HG03097 (cell line): ENCODE measurements at regions not wholly inside any gene's neighbourhood (a gene's known extent, or its start where the extent isn't known, plus 50 kb on each side); places are given as distances from the start of the nearest gene placed in this dataset.

ENCODE experiments used
- ATAC-seq: cut with Tn5 transposase; IDR thresholded peaks from one replicate; pipeline ENCODE4 v1.9.1; 2021; ENCODE audit not compliant: unreplicated experiment, low FRiP score

DNA sequence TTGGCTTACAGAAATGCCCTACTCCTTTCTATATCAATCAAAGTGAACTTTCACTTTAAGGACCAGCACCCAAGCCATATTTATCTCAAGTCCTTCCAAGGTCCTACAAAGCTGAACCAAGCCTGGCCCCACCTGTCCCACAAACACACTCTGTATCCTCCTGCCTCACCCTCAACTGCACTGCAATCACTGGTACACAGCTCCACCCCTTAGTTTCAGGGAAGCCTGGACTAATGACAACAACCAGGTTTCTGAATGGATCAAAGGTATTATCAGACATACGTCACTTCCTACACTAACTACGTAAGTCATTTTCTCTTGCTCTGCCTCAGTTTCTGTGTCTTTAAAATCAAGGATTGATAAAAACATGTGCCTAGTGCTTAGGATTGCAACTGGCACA lies 205.6 kb upstream of the HS3ST1 start:
- ATAC-seq: no peak

DNA sequence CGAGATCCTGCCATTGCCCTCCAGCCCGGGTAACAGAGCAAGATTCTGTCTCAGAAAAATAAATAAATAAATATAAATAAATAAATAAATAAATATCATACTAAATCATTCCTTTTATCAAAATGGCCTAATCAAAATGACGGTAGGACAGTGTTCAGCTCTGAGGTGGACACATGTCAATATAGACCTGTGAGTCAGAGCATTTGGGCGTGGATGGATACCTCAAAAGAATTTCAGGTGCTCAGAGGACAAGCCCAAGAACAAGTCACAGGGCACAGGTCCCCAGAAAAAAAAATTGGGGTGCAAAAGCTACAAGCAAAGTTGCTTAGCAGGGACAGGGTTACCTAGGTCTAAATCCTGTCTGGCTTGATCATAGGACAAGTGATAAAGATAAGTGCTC lies 204.7 kb upstream of the HS3ST1 start:
- no peak for ATAC-seq

DNA sequence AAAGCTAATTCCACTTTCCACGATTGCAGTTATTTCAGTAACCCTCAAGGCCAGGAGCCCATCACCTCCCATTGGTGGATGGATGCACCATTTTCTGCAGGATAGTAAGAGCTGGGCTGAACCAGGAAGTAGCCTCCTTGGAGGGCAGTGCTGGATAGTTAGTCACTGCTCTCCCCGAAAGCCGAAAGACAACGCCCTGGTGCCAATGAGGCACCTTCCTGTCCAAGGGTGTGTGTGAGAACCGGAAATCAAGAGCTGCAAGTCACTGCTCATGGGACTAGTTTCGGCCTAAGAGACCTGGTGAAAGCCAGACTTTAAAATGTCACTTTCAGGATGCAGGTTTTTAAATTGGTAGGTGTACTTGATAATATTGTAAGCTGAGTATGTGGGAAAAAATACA lies 203.8 kb upstream of the HS3ST1 start:
- no peak for ATAC-seq

DNA sequence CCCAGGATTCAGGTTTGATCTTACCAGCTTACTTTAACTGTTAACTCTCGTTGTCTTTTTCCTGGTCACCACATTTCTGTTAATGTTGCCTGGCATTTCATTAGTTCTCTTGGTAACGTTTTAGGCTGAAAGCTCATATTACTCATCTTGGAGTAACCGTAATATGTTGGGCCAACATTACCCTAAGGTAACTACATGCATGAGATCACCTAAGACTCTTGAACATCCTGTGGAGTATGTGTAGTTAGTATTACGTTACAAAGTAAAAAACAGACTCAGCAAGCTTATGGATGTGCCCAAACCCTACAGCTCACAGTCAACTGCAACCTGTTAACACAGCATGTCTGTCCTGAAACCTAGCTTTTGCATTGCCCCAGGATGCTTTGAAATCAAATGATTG lies 203.3 kb upstream of the HS3ST1 start:
- ATAC-seq: no peak

DNA sequence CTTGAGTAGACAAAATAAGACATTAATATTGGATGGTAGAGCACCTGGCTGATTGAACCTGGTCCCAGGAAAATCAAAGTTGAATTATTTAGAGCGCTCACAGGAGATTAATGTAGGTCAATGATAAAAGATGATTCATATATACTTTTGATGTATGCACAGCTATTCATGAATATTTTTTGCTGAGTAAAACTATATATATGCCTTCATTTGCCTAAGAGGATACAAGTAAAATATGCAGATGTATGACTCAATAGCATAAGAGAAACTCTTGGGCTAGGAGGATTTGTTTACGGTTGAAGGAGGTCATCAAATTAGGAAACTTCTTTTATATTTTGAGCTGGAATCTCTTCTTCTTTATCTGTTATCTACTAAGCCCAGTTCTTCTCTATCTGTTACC lies 202.7 kb upstream of the HS3ST1 start:
- ATAC-seq: no peak

DNA sequence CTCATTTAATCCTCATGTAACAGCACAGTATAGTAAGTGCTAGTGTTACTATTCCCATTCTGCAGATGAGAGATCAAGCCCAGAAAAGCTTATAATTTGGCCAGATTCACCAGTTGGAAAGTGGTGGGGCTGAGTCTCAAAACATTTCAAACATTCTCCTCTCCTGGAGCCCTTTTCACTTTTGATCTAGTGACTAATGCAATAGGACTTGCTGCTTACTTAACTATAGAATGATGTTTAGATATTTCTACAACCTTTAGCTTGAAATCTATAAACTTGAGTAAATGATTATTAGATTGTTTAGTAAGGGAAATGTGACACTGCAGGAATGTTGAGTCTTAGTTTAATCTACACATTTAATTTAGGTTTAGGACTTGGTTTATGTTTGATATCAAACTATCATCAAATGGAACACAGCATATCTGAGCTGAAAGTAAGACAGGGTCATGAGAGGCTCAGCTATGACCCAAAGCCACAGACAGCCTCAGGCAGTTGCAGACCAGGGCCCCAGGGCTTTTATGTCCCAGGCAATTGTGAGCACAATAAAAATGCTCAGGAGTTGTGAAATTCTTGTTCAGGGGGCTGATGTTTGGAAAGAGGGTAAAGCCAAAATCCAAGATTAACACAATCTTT lies 199.5 kb upstream of the HS3ST1 start:
- no peak for ATAC-seq

DNA sequence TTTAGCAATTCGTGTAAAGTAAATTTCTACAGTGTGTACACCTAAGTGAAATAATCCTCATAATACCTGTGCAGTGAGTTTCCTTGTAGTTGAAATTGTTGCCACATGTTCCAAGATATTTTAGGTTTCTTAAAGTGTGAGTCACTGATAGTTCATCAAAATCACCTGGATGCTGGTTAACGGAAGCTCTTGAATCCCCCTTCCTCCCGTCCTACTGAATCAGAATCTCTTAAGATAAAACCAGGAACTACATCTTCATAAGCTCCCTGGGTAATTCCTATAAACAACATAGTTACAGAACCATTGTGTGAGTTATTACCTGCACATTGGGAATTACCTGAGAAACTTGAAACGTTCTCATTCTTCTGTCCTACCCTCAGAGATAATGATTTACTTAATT lies 197.4 kb upstream of the HS3ST1 start:
- no peak for ATAC-seq

DNA sequence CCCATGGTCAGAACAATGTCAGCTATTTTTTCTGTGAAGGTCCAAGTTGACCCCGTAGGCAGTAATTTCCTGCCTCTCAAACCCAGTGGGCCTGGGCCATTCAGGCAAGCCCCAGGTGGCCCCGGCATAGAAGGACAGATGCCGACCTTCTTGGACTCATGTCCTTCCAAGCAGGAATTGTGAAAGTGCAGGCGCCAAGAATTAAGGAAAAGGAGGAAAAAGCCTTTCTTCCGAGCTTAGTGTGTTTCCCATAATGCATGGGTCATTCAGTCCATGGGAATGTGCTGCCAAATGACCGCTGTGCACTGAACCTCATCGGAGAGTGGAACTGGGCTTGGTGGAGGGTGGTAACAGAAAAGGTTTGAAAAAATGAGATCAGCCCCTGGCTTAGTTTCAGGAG lies 196.5 kb upstream of the HS3ST1 start:
- ATAC-seq: no peak

DNA sequence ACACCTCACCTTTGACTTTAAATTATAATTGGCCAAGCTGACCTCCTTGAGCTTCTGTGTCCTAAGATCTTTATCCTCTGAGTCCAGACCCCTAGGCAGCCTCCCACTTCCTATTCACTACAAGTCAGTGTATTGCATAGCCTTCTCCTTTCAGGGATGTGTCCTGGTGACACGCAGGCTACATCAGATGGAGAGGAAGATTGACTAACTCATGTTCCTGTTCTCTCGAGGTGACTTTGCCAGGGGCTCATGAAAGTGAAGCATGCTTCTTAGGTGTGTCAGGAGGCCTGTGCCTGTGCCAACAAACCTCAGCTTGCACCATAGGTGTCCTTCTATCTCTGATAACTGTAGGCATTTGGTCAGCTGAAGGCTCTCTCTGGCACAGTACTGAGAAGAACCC lies 195.7 kb upstream of the HS3ST1 start:
- ATAC-seq: no peak

DNA sequence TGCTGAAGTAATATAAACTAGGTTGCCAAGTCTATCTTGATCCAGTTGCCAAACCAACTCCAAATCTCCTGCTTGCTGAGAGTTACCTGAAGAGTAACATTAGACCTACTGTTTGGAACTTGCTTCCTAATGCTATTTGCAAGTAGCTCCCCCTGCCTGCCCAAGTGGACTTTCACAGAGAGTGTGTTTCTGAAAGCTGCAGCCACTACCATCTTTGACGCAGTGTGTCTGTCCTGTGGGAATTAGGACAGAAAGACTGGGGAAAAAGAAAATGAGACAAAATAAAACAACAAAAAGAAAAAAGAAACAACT lies 195.0 kb upstream of the HS3ST1 start:
- ATAC-seq: no peak

DNA sequence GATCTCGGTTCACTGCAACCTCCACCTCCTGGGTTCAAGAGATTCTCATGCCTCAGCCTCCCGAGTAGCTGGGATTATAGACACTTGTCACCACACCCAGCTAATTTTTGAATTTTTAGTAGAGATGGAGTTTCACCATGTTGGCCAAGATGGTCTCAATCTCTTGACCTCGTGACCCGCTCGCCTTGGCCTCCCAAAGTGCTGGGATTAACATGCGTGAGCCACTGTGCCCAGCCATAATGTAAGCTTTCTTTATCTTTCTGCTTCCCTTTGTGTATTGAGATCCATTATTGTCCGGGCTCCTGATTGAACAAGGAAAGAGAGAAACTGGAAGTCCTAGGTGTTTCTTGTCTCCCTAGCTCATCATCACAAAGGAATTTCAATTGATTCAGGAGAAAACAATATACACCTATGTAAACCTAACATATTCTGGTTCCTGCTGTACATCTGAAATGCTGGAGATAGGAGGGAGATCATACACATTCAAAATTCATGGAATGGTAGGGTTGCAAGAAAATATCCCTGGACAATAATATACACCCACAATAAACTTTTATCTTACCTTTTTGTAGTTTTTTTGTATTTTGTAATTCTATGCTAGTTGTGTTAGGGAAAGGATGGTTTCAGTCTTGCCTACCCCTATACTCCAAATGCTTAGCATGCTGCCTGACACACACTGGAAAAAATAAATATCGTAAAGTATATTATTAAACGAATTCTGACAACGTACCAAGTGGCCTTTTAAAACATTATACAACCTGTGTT lies 194.4 kb upstream of the HS3ST1 start:
- no peak for ATAC-seq

DNA sequence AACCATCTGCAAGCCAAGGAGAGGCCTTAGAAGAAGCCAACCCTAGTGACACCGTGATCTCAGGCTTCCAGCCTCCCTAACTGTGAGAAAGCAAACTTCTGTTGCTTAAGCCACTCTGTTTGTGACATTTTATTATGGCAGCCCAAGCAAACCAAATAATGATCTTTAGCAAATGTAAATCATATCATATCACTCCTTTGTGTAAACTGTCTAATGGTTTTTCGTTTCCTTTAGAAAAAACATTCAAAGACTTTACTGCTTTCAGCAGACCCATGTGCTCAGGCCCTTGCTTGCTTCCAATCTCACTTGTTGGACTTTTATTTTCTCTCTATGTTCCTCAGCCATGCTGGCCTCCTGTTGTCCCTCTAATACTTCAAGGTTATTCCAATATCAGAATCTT lies 192.2 kb upstream of the HS3ST1 start:
- no peak for ATAC-seq

DNA sequence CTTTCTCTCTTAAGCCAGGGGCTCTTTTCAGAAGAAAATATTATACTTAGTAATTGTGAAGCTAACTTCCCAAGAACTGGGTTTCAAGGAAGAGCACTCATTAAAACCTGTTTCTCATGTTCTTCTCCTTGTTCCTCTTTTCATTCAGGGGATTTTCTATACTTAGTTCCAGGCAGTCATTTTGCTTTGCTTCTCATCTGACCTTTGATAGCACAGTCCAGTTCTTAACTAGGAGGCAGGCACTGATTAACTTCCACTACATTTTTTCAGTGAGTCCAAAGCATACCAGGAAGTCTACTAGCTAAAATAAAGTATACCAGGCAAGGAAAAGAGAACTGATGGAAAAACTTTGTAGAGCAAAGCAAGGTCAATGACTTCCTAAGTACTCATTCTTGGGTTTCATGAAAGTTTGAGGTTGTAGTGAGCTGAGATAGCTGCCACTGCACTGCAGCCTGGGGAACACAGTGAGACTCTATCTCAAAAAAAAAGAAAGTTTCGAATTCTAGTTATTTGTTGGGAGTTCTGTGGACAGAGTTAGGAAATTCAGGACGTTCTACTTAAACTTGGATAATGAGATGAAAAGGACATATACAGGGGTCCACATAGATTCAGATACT lies 190.1 kb upstream of the HS3ST1 start:
- ATAC-seq: no peak

DNA sequence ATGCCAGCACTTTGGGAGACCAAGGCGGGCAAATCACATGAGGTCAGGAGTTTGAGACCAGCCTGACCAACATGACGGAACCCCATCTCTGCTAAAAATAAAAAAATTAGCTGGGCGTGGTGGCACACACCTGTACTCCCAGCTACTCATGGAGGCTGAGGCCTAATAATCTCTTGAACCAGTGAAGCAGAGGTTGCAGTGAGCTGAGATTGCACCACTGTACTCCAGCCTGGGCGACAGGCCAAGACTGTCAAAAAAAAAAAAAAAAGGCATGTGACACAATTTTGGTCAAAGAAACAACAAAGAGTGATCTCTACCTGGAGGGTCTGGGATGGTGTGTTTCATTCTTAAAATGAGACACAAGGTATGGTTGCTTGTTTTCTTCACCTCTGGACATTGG lies 188.2 kb upstream of the HS3ST1 start:
- ATAC-seq: no peak

DNA sequence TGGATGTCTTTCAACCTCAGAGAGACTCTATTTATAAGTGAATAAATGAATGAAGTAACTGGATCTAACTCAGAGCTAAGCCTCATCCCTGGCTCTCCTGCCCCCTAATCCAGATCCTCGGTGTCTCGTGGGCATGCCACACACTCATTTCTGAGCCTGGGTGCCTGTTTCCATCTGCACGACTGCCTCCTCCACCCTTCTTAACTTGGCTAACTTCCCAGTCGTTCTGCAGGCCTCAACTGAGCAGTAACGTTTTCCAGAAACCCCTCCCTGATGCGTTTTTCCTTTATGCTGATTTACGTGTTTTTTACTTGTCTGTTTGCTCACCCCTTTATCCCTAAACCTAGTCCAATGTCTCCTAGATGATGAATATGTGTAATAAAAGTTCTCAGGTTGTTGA lies 186.9 kb upstream of the HS3ST1 start:
- no peak for ATAC-seq

DNA sequence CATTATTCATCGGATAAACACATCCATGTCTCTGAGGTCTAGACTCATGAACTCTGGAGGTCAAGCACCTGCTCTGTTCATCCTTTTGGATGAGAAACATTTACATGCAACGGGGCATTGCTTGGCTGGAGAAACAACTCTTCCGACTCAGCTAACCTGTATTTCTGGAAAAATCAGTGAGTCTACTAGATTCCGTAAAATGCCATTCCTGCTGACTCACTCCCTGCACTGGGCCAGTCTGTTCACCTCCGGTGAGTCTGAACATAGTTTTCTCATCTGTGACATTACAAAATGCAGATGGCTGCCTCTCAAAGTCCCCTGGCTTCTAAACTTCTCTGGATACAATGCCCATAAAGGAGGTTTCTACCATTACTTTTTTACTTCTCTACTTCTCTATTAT lies 185.7 kb upstream of the HS3ST1 start:
- ATAC-seq: no peak

DNA sequence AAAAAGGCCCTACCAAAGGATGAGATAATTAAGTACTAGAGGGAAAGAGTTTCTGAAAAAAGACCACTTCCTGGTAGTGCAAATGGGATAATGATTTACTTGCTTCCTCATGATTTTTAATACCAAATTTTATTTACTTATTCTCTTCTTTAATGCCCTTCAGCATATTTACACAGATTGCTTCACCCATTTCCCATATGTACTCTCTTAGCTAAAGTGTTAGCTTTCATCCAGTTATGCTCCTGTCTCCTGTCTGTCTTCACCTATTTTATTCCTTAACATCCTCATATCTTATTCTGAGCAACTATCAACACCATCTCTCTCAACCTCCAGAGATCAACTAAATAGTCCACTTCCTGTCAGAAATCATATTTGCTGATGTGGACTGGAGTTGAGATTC lies 183.2 kb upstream of the HS3ST1 start:
- no peak for ATAC-seq

DNA sequence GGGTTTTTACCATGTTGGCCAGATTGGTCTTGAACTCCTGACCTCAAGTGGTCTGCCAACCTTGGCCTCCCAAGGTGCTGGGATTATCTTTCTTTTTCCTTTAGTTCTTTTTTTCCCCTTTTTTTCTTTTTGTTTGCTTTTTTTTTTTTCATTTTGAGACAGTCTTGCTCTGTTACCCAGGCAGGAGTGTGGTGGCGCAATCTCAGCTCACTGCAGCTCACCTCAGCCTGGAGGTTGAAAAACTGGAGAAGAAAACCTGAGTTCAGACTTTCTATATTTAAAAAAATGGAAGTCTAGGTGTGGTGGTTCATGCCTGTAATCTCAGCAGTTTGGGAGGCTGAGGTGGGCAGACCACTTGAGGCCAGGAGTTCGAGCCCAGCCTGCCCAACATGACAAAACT lies 181.1 kb upstream of the HS3ST1 start:
- ATAC-seq: no peak

DNA sequence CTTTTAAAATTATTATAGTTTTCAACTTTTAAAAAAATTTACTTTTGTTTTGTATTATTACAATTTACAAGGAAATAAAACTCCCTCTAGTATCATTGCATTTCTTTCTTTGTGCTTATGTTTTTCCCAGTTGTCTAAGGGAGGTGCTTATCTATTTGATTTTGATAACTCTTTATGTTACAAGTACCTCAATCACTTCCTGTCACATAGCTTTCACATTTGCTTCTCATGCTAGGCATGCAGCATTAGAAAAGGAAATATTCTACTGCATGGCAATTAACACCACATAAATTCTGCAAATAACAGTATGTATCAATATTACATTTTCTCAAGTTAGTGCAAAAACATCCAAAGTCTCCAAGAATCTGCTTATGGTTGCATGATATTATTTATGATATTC lies 180.3 kb upstream of the HS3ST1 start:
- no peak for ATAC-seq

DNA sequence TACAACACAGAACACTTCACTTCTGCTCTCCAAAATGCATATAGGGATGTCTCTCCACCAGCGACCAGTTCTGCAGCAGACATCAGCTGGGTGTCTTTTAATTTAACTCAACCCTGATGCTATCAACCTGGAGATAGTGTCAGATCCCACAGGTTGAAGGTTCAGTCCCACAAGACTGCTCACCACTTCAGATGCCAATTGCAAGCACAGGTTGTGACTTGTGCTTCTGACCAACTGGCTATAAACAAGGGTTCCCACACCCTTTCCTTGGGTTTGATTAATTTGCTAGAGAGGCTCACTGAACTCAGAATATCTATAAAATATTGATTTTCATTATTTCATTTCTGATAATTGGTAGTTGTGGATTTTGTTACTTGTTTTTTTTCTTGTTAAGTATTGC lies 177.4 kb upstream of the HS3ST1 start:
- no peak for ATAC-seq

DNA sequence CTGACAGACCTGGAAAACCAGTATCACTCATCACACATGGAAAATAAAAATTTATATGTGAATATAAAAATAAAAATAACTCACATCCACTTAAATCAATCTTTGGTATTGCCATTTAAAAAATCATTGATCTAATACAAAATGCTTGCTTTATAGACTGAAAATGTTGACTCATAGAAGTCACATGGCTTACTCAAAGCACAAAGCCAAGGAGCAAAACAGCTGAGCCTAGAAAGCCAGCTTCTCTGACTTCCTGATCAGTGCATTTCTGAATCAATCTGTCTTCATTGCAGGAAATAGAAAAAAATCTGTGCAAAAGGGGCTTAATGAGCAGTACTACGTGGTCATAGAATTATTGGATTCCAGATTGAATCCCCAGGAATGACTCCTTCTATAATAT lies 176.9 kb upstream of the HS3ST1 start:
- no peak for ATAC-seq

DNA sequence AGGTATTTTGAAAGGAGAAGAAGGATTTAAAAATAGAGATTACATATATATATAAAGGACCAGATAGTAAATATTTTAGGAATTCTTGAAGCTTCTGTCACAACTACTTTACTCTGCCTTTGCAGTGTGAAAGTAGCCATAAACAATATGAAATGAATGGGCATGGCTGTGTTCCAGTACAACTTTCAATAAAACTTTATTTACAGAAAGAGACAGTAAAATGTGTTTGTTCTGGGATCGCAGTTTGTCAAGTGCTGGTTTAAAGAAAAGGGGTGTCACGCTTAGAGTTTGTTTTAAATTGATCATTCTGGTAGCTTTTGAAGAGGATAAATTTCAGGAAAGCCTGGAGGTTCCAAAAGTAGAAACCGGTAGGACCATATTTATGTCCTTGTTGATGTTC lies 176.1 kb upstream of the HS3ST1 start:
- no peak for ATAC-seq
